Lower leg skin (tissue), 3 donors: ENCODE measurements at regions not wholly inside any gene's neighbourhood (a gene's known extent, or its start where the extent isn't known, plus 50 kb on each side); places are given as distances from the start of the nearest gene placed in this dataset.

ENCODE experiments used
- POLR2A ChIP-seq, 2 donors: fragments of 450-650 bp; IDR thresholded peaks; one replicate each; pipeline ENCODE4 v1.6.1; 2016 to 2017; ENCODE audit warnings: antibody characterized with exemption in 2 of 2, mild to moderate bottlenecking in 1 of 2, moderate library complexity in 1 of 2
- TF ChIP-seq, protein P1 (sequence below), 3 donors: fragments of 450-650 bp; IDR thresholded peaks; one replicate each; pipeline ENCODE4 v1.5.1; 2016; ENCODE audit warnings: antibody characterized with exemption in 3 of 3, mild to moderate bottlenecking in 3 of 3, moderate library complexity in 2 of 3

DNA sequence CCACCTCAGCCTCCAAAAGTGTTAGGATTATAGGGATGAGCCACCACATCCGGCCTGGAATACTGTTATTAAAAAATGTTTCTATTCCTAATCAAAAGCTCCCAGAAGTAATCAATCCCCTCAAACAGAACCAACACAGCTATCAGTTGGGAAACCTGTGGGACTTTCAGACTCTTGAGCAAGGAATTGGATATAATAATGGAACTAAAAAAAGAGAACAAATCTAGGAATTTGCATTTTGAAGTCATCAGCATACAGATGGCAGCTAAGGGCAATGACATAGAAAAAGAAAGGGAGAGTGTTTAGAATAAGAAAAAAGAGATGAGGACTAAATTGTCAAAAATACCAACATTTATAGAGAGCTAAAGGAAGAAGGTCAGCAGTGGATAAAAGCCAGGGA, 54.7 kb upstream of the AMN1 start:
- TF ChIP-seq, protein P1, sequence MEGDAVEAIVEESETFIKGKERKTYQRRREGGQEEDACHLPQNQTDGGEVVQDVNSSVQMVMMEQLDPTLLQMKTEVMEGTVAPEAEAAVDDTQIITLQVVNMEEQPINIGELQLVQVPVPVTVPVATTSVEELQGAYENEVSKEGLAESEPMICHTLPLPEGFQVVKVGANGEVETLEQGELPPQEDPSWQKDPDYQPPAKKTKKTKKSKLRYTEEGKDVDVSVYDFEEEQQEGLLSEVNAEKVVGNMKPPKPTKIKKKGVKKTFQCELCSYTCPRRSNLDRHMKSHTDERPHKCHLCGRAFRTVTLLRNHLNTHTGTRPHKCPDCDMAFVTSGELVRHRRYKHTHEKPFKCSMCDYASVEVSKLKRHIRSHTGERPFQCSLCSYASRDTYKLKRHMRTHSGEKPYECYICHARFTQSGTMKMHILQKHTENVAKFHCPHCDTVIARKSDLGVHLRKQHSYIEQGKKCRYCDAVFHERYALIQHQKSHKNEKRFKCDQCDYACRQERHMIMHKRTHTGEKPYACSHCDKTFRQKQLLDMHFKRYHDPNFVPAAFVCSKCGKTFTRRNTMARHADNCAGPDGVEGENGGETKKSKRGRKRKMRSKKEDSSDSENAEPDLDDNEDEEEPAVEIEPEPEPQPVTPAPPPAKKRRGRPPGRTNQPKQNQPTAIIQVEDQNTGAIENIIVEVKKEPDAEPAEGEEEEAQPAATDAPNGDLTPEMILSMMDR (IDR thresholded peaks at IDR 0.05) = no peak
- TF ChIP-seq POLR2A (IDR thresholded peaks at IDR 0.05) = no peak
